ENCODE measurements at regions not wholly inside any gene's neighbourhood (a gene's known extent, or its start where the extent isn't known, plus 50 kb on each side); places are given as distances from the start of the nearest gene placed in this dataset.

- TF ChIP-seq EZH2 (IDR thresholded peaks at IDR 0.05; ENCODE audit: borderline replicate concordance, insufficient read depth, low read length, poor library complexity, severe bottlenecking) (no peak), CTCF (IDR thresholded peaks at IDR 0.05; ENCODE audit: poor library complexity, severe bottlenecking) (peak; percentile 96), POLR2AphosphoS5 (IDR thresholded peaks at IDR 0.05) (peak; percentile 46), TAF1 (IDR thresholded peaks at IDR 0.05; ENCODE audit: low read depth) (no peak), MXI1 (conservative IDR thresholded peaks at IDR 0.05; ENCODE audit: poor library complexity, severe bottlenecking) (no peak), EP300 (conservative IDR thresholded peaks at IDR 0.05; ENCODE audit: poor library complexity, severe bottlenecking) (peak; percentile 73)
These were observed 885.8 kb upstream of the TMEM132C start for GRCh38 chr12:127381043-127381668.
